HG03103 (cell line): ENCODE measurements at regions not wholly inside any gene's neighbourhood (a gene's known extent, or its start where the extent isn't known, plus 50 kb on each side); places are given as distances from the start of the nearest gene placed in this dataset.

Experiments used
- ATAC-seq: cut with Tn5 transposase; IDR thresholded peaks from one replicate; pipeline ENCODE4 v1.9.1; 2021; ENCODE audit warnings: low read depth; ENCODE audit not compliant: unreplicated experiment

- ATAC-seq, result no peak
Observed at GRCh38 chr13:106879806-106880205, 311.9 kb upstream of the ARGLU1 start.

- no peak for ATAC-seq
Observed at GRCh38 chr13:106874323-106874722, 306.4 kb upstream of the ARGLU1 start.

DNA sequence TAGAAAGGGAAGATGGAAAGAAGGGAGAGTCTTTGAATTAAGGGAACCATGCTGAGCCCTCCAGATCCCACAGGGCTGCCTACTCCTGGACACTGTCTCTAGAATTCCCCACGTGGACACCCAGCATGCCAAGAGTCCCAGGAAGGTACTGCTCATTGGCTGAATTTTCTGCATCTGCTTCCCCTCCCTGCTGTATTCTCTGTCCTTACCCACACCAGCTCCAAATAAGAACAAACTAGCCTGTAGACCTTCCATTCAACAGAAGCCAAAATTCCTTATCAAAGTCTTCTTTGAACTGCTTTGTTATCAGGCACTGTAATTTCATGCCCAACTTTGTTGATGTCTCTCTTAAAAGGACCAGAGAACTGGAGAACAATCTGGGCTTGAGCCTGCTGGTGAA lies 305.9 kb upstream of the ARGLU1 start:
- no peak for ATAC-seq

DNA sequence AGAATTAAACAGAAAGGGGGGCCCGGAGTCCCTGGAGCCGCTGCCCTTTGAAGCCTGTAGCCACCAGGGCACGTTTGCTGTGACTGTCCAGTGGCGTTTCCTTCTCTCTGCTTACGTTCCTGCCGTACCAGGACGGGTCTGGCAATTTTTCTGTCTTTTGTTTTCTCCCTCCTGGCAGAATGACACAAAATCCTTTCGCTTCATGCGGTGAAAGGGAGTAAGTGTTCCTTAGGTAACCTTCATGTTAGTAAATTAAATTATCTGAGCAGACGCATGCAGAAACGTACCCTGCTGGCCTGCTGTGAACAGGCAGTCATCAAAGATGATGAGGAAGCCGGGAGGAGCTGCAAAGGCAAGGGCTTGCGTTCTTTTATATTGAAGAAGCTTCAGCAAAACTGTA lies 299.3 kb upstream of the ARGLU1 start:
- ATAC-seq, result no peak

GRCh38 chr13:106865716-106866440 lies 297.9 kb upstream of the ARGLU1 start:
- no peak for ATAC-seq

- ATAC-seq, result no peak
Observed at GRCh38 chr13:106859533-106859904, 291.6 kb upstream of the ARGLU1 start.

DNA sequence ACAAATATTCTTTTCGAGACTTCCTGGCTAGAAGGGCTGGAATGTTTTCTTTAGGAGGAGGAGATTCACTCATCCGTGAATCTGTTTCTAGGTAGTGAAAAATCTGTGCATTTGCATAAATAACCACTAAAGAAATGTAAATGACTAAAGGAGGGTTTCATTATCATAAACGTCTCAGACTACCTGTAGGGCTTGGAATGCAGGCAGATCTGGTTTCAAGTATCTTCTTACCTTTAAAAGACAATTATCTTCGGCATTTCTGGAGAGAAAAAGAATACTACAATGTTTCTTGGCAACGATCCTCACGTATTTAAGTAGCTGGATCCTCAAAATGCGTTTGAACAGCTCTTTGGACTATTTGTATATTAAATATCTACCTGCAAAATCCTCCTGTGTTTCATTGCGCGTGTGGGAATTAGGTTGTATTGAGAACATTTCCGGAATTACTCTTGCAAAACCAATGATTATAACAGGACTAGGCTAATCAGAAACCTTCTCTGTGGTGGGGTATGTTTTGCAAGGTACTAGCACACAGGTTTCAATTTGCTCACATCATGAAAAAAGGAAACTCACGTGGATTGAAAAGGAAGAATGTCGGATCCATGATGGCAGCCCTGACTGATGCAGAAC lies 291.1 kb upstream of the ARGLU1 start:
- no peak for ATAC-seq

DNA sequence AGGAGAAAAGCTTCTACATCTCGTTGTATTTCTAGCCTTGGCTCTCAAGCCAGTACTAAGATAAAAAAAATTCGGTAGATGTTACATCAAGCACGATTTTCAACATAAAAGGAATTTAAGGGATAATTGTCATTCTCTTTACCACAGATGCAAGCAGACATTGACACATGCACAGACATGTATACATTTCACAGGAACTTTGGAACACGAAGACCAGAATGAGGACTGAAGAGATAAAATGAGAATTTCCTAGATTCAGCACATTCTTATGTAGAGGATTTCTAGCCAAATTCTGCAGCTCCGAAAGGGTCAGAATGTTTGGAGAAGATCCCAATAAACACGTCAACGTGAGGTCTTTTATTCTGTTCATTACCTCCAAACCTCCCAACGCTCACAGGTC lies 284.5 kb upstream of the ARGLU1 start:
- ATAC-seq, result no peak

DNA sequence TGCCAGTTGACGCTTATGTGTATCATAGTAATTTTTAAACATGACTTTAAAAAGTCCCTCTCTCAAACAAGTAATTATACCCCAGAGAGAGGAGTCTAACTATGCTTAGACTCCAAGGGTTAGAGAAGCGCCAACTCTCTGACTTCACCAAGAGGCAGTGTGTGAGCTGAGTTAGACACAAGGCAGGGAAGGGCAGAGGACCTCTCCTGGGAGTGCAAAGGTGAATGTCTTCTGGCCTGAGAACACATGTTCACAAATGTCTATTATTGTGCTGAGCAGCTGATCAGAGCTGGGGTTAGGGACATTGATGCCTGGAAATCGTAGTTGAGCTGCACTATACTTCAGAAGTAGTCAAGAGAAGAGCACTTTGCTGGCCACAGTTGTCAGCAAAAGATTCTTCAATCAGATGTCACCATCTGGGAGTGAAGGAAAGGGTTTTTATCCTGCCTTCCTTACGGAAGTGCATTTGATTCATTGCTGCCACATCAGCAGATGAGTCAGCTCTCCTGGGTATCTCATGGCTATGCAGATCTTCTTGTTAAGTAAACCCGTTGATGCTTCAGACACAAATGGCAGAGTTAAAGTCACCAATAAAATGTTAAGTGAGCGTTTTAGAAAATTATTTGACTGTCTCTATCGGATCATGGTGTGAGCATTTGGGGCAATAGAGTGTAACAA lies 283.2 kb upstream of the ARGLU1 start:
- no peak for ATAC-seq

DNA sequence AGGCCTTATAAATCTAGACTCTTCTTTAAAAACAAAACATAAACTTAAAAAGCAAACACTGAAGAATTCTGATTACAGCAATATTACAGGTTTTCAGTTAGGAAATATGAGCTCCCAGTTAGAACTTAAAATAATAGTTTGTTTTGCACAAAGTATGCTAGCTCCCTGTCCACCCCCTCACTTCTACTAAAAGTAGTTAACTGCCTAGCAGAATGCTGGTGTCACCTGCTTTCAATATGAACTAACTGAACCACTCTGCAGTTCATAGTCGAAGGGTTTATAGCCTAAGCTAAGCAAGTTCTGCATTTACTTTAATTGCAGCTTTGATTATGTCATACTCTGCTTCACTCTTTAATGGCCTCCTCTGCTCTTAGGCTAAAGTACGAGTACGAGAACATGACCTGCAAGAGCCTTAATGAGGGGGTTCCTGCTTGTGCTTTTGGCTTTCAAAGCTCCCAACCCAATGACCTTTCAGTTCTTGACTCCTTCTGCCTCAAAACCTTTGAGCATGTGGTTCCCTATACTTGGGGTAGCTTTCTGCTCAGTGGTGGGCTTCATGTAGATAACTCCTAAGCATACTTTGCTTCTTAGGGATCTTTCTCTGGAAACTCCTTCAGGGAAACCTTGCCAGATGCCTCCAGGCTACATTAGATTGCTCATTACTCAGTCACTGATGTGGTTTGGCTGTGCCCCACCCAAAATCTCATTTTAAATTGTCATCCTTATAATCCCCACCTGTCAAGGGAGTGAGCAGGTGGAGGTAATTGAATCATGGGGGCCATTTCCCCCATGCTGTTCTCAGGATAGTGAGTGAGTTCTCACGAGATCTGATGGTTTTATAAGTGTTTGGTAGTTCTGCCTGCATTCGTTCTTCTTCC lies 278.9 kb upstream of the ARGLU1 start:
- no peak for ATAC-seq

DNA sequence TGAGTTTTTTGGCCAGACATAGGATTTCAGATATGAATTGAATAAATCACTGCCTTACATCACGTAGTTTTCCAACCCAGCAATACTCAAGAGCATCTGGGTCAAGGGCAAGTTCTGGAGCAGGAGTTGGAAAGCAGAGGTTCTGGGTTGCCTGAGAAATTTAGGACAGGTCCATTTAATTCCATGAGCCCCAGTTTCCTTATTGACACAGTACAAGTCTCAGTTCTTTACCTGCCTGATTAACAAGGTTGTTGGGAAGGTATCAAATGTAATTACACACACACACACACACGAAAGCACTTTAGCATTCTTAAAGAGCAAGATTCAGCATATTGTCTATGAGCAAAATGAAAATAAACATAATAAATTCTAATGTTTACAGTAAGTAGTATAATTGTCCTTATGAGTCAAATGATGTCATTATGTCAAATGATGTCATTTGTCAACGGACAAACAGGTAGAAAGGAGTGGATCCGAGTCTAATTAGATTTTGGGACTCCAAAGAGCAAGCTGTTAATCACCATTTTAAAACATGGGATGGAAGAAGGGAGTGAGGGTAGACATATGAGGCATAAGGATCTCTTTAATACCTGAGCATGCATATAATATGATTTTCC lies 268.4 kb upstream of the ARGLU1 start:
- no peak for ATAC-seq

DNA sequence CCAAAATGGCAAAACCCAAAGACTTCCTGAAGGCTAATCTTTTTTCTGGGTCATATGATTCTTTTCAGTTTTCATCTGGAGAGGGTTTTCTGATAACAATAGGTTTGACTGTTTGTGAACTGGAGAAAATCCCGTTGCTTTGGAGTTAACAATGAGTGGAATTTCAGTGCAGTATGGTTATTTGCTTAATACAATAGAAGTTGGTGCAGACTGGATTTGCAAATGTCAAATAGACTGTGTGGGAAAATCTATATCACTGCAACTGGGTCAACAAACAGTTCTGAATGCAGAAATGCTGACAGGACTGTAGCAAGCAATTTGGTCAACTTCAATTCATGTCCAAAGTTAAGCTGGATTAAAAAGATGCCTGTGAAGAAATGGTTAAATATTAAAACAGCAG lies 267.5 kb upstream of the ARGLU1 start:
- ATAC-seq, result no peak

DNA sequence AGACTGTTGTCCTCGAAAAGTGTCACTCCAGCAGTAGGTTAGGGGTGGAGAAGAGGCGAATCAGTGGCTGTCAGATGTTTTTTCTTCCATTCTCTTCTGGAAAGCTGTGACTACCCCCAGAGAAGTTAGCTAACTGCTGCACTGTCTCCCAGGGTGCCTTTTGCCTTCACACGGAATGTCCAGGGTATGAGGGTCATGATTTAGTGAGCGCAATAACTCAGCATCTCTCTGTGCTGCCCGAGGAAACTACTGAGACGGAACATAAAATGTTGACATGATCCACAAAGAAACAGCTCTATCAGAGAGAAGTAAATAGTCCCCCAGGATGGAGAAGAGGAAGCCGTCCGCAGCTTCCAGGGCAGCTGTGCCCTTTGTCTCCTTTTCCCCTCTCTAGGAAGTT lies 254.0 kb upstream of the ARGLU1 start:
- ATAC-seq, result no peak

DNA sequence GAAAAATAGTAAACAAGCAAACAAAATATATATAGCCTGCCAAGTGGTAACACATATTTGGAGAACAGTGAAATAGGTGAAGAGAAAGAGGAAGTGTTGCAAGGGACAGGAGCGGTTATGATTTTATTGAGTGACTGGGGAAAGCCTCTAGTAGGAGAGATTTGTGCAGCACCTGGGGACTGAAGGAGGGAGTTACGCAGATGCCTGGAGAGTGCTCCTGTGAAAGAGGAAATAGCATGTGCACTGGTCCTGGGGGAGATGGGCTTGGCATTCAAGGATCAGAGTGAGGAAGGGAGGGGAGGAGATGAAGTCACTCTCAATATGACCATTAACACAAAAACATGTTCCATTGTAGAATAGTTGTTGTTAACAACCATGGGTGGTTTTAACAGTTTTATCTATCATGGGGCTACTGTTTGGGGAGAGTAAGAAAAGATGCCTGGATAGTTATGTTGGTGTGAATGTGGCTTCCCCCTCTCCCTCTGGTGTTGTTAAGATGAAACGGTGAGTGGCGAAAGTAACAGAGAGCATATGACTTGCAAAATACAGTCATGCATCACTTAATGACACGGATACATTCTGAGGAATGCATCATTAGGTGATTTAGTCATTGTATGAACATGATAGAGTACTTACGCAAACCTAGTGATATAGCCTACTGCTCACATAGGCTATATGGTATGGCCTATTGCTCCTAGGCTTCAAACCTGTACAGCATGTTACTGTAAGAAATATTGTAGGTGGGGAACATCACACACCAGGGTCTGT lies 251.7 kb upstream of the ARGLU1 start:
- no peak for ATAC-seq

GRCh38 chr13:106818971-106819370 lies 251.0 kb upstream of the ARGLU1 start:
- no peak for ATAC-seq

DNA sequence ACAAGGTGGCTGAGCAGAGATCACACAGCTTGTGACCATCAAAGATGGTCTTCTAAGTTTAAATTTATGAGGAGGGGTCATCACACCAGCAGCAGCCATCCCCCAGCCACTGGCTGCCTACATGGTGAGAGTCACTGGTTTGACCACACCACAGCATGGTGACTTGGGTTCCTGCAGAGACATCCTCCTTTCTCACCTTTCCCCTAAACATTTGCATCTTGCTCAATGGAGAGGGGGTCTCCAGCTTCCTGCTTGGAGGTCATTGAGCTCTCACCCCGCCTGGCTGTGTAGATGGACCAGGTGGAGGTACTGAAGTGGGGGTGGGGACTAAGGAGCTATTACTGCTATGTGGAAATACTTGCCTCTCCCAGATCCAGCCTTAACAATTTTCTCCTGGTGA lies 247.6 kb upstream of the ARGLU1 start:
- no peak for ATAC-seq

DNA sequence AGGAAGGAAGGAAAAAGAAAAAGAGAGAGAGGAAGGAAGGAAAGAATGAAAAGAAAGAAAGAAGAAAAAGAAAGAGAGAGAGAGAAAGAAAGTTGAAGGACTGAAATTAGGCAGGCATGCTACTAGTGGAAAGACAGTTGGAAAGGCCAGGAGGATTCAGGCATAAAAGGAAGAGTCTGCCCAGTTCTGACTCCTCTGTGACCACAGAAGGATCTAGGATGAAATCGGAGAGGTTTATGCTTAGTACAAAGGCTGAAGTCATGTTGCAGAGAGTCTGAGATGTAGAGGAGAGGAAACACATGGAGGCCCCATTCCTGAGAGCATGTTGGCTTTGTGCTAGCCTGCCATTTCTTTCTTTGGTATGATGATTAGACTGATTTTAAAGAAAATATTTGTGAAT lies 246.5 kb upstream of the ARGLU1 start:
- ATAC-seq, result no peak

GRCh38 chr13:106810069-106810468 lies 242.1 kb upstream of the ARGLU1 start:
- no peak for ATAC-seq

DNA sequence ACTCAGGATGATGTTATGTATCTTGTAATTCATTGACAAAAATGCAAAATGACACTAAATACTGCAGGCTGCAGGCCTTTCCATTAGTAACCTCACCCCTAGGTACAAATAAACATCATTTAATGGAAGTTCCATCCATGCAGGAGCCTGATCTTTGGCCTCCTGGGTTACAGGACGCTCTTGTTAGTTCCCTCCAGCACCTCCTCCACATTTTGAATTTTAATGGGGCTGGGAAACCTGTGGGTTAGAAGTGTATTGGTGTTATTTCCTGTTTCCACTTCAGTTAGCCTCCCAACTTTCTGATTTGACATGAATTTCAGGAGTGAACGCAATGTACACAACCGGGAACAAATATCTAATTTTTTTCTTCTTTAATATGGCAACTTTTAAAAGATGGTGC lies 237.1 kb upstream of the ARGLU1 start:
- ATAC-seq, result no peak

- no peak for ATAC-seq
Observed at GRCh38 chr13:106802917-106803316, 235.0 kb upstream of the ARGLU1 start.
